ENCODE measurements at regions not wholly inside any gene's neighbourhood (a gene's known extent, or its start where the extent isn't known, plus 50 kb on each side); places are given as distances from the start of the nearest gene placed in this dataset.

DNA sequence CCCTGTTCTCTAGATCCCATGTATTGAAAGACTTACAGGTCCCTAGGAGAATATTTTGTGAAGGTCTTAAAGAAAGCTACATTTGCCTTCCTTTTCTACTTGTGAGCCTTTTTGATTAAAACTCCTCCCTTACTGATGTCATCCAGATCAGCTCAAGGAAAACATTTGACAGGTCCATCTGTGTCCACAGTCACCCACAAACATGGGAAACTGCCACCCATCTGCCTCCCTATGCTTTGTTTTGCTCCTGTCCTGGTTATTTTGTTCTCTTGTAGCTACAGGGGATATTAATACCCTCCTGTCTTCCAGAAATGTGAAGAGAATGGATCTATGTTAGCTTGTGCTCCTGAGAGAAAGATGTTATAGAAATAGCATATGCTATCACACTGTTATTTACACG, 203.6 kb upstream of the GALNT5 start:
- TF ChIP-seq, protein P1, sequence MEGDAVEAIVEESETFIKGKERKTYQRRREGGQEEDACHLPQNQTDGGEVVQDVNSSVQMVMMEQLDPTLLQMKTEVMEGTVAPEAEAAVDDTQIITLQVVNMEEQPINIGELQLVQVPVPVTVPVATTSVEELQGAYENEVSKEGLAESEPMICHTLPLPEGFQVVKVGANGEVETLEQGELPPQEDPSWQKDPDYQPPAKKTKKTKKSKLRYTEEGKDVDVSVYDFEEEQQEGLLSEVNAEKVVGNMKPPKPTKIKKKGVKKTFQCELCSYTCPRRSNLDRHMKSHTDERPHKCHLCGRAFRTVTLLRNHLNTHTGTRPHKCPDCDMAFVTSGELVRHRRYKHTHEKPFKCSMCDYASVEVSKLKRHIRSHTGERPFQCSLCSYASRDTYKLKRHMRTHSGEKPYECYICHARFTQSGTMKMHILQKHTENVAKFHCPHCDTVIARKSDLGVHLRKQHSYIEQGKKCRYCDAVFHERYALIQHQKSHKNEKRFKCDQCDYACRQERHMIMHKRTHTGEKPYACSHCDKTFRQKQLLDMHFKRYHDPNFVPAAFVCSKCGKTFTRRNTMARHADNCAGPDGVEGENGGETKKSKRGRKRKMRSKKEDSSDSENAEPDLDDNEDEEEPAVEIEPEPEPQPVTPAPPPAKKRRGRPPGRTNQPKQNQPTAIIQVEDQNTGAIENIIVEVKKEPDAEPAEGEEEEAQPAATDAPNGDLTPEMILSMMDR (IDR thresholded peaks at IDR 0.05) = no peak
- TF ChIP-seq POLR2A (IDR thresholded peaks at IDR 0.05) = no peak

Measured in heart left ventricle (tissue), 13 donors.